Kidney capillary endothelial cell (primary cell): ENCODE measurements at regions not wholly inside any gene's neighbourhood (a gene's known extent, or its start where the extent isn't known, plus 50 kb on each side); places are given as distances from the start of the nearest gene placed in this dataset.
"Not testable (repeated sequence)": the region's sequence is repeated elsewhere in the genome, so short reads cannot be mapped to it uniquely, and the experiment has no call there.

Experiments
- DNase-seq: peaks from one replicate; pipeline ENCODE4 v3.0.0-alpha.2; 2018; ENCODE audit warnings: low spot score

- DNase-seq: no peak
Observed at GRCh38 chr2:37570773-37571586, 100.5 kb downstream of the CDC42EP3 start.

- DNase-seq: no peak
Observed at GRCh38 chr2:37571587-37572136, 99.8 kb downstream of the CDC42EP3 start.

- DNase-seq: no peak
Observed at GRCh38 chr2:37573451-37574388, 97.7 kb downstream of the CDC42EP3 start.

GRCh38 chr2:37575780-37576179 lies 95.7 kb downstream of the CDC42EP3 start:
- DNase-seq: no peak

- not testable (repeated sequence) for DNase-seq
Observed at GRCh38 chr2:37576194-37576593, 95.2 kb downstream of the CDC42EP3 start.

GRCh38 chr2:37576831-37577230 lies 94.6 kb downstream of the CDC42EP3 start:
- no peak for DNase-seq

GRCh38 chr2:37579192-37579713 lies 92.2 kb downstream of the CDC42EP3 start:
- no peak for DNase-seq

GRCh38 chr2:37579949-37580348 lies 91.5 kb downstream of the CDC42EP3 start:
- DNase-seq: not testable (repeated sequence)

GRCh38 chr2:37581433-37581832 lies 90.0 kb downstream of the CDC42EP3 start:
- DNase-seq: no peak

- no peak for DNase-seq
Observed at GRCh38 chr2:37582481-37583220, 88.8 kb downstream of the CDC42EP3 start.

GRCh38 chr2:37583402-37583801 lies 88.0 kb downstream of the CDC42EP3 start:
- no peak for DNase-seq

GRCh38 chr2:37583867-37584266 lies 87.6 kb downstream of the CDC42EP3 start:
- peak; percentile 30 for DNase-seq

- DNase-seq: no peak
Observed at GRCh38 chr2:37585295-37585908, 86.0 kb downstream of the CDC42EP3 start.

- peak; percentile 84 for DNase-seq
Observed at GRCh38 chr2:37585982-37586621, 85.3 kb downstream of the CDC42EP3 start.

GRCh38 chr2:37586663-37587317 lies 84.7 kb downstream of the CDC42EP3 start:
- no peak for DNase-seq

- no peak for DNase-seq
Observed at GRCh38 chr2:37587817-37588216, 83.6 kb downstream of the CDC42EP3 start.

GRCh38 chr2:37588316-37588777 lies 83.1 kb downstream of the CDC42EP3 start:
- no peak for DNase-seq

GRCh38 chr2:37589298-37589697 lies 82.1 kb downstream of the CDC42EP3 start:
- no peak for DNase-seq

GRCh38 chr2:37590119-37590571 lies 81.3 kb downstream of the CDC42EP3 start:
- no peak for DNase-seq
